Breast epithelium (tissue), 3 donors: ENCODE measurements at regions not wholly inside any gene's neighbourhood (a gene's known extent, or its start where the extent isn't known, plus 50 kb on each side); places are given as distances from the start of the nearest gene placed in this dataset.

Experiments
- CTCF ChIP-seq, 3 donors: fragments of 450-650 bp; IDR thresholded peaks; one replicate each; pipeline ENCODE4 v1.5.1; 2016 to 2017; ENCODE audit warnings: antibody characterized with exemption in 3 of 3, mild to moderate bottlenecking in 3 of 3, moderate library complexity in 3 of 3
- POLR2A ChIP-seq: fragments of 450-650 bp; IDR thresholded peaks from one replicate; pipeline ENCODE4 v1.6.1; 2016; ENCODE audit warnings: antibody characterized with exemption, mild to moderate bottlenecking, moderate library complexity

- no peak for TF ChIP-seq CTCF (IDR thresholded peaks at IDR 0.05)
- TF ChIP-seq POLR2A: no peak
Measured at GRCh38 chr14:28243600-28243999, 523.0 kb upstream of the FOXG1 start.
